Astrocyte (in vitro differentiated cells and primary cell): ENCODE measurements at regions not wholly inside any gene's neighbourhood (a gene's known extent, or its start where the extent isn't known, plus 50 kb on each side); places are given as distances from the start of the nearest gene placed in this dataset.

Experiments
- DNase-seq: peaks from one replicate; pipeline ENCODE4 v3.0.0-alpha.2; 2010; ENCODE audit warnings: low read depth
- FAIRE-seq: peaks from 2 replicates; lab custom pipeline; 2011; peaks lifted over from hg19 to GRCh38; lab: Jason Lieb, UNC
- H2AFZ ChIP-seq: 2 replicates; pipeline ENCODE4 v1.6.0; 2012; ENCODE audit warnings: low read depth, low read length, inconsistent platforms
- H3K27ac ChIP-seq: 2 replicates; pipeline ENCODE4 v1.5.1; 2011; ENCODE audit warnings: low read depth, low read length, inconsistent platforms
- H3K27me3 ChIP-seq: 2 replicates; pipeline ENCODE4 v1.6.0; 2011; ENCODE audit warnings: low read length, inconsistent platforms; ENCODE audit not compliant: insufficient read depth
- H3K36me3 ChIP-seq: 2 replicates; pipeline ENCODE4 v1.5.1; 2011; ENCODE audit warnings: low read length, inconsistent platforms; ENCODE audit not compliant: insufficient read depth
- H3K4me1 ChIP-seq: 2 replicates; pipeline ENCODE4 v1.5.1; 2011; ENCODE audit warnings: low read length, inconsistent platforms; ENCODE audit not compliant: insufficient read depth
- H3K4me2 ChIP-seq: 2 replicates; pipeline ENCODE4 v1.6.0; 2012; ENCODE audit warnings: low read length, inconsistent platforms
- H3K4me3 ChIP-seq: 2 replicates; pipeline ENCODE4 v1.5.1; 2011; ENCODE audit warnings: low read depth, mild to moderate bottlenecking, low read length, inconsistent platforms; ENCODE audit not compliant: insufficient read depth
- H3K79me2 ChIP-seq: 2 replicates; pipeline ENCODE4 v1.6.0; 2012; ENCODE audit warnings: mild to moderate bottlenecking, low read length, inconsistent platforms; ENCODE audit not compliant: insufficient read depth
- H3K9ac ChIP-seq: 2 replicates; pipeline ENCODE4 v1.6.0; 2012; ENCODE audit warnings: mild to moderate bottlenecking, low read length, inconsistent platforms
- H3K9me3 ChIP-seq: 2 replicates; pipeline ENCODE4 v1.5.1; 2012; ENCODE audit warnings: low read depth, mild to moderate bottlenecking, low read length, inconsistent platforms; ENCODE audit not compliant: insufficient read depth
- H4K20me1 ChIP-seq: 2 replicates; pipeline ENCODE4 v1.6.0; 2012; ENCODE audit warnings: low read length, inconsistent platforms; ENCODE audit not compliant: insufficient read depth
- H3K27ac Mint-ChIP-seq: one replicate; pipeline ENCODE4 v1.8.0; 2021; ENCODE audit warnings: mild to moderate bottlenecking, mixed read lengths; ENCODE audit not compliant: unreplicated experiment
- H3K27me3 Mint-ChIP-seq: one replicate; pipeline ENCODE4 v1.8.0; 2021; ENCODE audit warnings: low read depth, mixed read lengths; ENCODE audit not compliant: unreplicated experiment
- H3K36me3 Mint-ChIP-seq: one replicate; pipeline ENCODE4 v1.8.0; 2021; ENCODE audit warnings: low read depth, mixed read lengths; ENCODE audit not compliant: unreplicated experiment
- H3K4me1 Mint-ChIP-seq: one replicate; pipeline ENCODE4 v1.8.0; 2021; ENCODE audit warnings: low read depth, mixed read lengths; ENCODE audit not compliant: unreplicated experiment
- H3K4me3 Mint-ChIP-seq: one replicate; pipeline ENCODE4 v1.8.0; 2021; ENCODE audit warnings: mild to moderate bottlenecking, moderate library complexity, mixed read lengths; ENCODE audit not compliant: unreplicated experiment
- H3K9me3 Mint-ChIP-seq: one replicate; pipeline ENCODE4 v1.8.0; 2021; ENCODE audit warnings: mild to moderate bottlenecking, mixed read lengths; ENCODE audit not compliant: unreplicated experiment
- EZH2 ChIP-seq: IDR thresholded peaks from 2 replicates; pipeline ENCODE4 v1.6.1; 2012; ENCODE audit warnings: mild to moderate bottlenecking, low read length, inconsistent platforms; ENCODE audit not compliant: insufficient read depth
- TF ChIP-seq, protein P1 (sequence below): IDR thresholded peaks from 2 replicates; pipeline ENCODE4 v1.5.1; 2011; ENCODE audit warnings: low read depth, mild to moderate bottlenecking, inconsistent platforms, low read length, moderate library complexity; ENCODE audit not compliant: insufficient read depth

DNA sequence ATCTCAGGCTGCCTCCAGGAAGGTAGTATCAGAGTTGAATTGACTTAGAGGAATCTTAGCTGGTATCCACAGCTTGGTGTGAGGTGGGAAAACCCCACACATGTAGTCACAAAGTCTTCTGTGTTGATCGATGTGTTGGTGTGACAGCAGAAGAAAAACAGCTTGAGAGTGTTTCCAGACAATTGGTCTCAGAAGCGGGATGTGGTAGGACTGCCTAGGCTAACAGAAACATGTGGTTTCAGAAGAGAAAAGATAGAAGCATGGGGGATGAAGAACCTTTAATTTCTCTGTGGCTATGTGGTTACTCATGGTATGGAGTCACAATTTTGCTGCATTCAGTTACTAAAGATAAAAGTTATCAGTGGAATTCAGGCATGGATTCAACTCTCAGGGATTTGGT lies 134.7 kb upstream of the SLITRK5 start:
- Mint-ChIP-seq H3K36me3 (no peaks in the 10 kb centered on the region), H3K9me3 (no peaks in the 10 kb centered on the region), H3K4me3 (no peak overlapping the region), H3K4me1 (peaks cover 20% of the 10 kb centered on the region), H3K27ac (peak overlapping the region; percentile 94), H3K27me3 (no peaks in the 10 kb centered on the region)
- Histone ChIP-seq H3K27ac (no peak overlapping the region), H4K20me1 (no peaks in the 10 kb centered on the region), H3K79me2 (no peaks in the 10 kb centered on the region), H3K9ac (no peak overlapping the region), H3K4me2 (no peak overlapping the region), H3K36me3 (no peaks in the 10 kb centered on the region), H3K9me3 (no peaks in the 10 kb centered on the region), H2AFZ (no peak overlapping the region), H3K4me3 (no peak overlapping the region), H3K27me3 (no peaks in the 10 kb centered on the region), H3K4me1 (no peaks in the 10 kb centered on the region)
- no peak for FAIRE-seq
- peak; percentile 61 for DNase-seq
- TF ChIP-seq, protein P1, sequence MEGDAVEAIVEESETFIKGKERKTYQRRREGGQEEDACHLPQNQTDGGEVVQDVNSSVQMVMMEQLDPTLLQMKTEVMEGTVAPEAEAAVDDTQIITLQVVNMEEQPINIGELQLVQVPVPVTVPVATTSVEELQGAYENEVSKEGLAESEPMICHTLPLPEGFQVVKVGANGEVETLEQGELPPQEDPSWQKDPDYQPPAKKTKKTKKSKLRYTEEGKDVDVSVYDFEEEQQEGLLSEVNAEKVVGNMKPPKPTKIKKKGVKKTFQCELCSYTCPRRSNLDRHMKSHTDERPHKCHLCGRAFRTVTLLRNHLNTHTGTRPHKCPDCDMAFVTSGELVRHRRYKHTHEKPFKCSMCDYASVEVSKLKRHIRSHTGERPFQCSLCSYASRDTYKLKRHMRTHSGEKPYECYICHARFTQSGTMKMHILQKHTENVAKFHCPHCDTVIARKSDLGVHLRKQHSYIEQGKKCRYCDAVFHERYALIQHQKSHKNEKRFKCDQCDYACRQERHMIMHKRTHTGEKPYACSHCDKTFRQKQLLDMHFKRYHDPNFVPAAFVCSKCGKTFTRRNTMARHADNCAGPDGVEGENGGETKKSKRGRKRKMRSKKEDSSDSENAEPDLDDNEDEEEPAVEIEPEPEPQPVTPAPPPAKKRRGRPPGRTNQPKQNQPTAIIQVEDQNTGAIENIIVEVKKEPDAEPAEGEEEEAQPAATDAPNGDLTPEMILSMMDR = no peak
- TF ChIP-seq EZH2 = no peak

DNA sequence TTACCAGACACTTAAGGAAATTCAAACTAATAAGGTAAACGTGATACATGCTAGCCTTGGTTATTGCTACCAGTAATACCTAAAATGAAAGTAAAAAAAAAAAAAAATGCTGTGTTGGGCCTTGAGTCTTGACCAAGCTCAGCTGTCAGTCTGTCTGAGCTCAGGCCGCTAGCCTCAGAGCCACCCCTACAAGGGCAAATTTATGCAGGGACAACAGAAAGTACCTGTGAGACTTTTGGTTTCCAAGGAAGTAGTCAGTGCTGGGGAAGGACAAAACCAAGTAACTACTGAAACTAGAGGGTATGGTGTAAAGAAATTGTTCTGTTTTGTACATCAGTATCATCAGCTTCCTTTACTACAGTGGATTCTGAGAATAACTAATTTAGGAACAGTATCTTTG lies 134.3 kb upstream of the SLITRK5 start:
- Mint-ChIP-seq H3K27me3 (no peaks in the 10 kb centered on the region), H3K27ac (peak overlapping the region; percentile 94), H3K9me3 (no peaks in the 10 kb centered on the region), H3K4me3 (peak overlapping the region; percentile 17), H3K36me3 (no peaks in the 10 kb centered on the region), H3K4me1 (peaks cover 20% of the 10 kb centered on the region)
- no peak for FAIRE-seq
- Histone ChIP-seq H3K4me2 (no peak overlapping the region), H3K9ac (no peak overlapping the region), H2AFZ (no peak overlapping the region), H3K4me3 (no peak overlapping the region), H3K9me3 (no peaks in the 10 kb centered on the region), H3K79me2 (no peaks in the 10 kb centered on the region), H3K27ac (no peak overlapping the region), H3K36me3 (no peaks in the 10 kb centered on the region), H3K4me1 (no peaks in the 10 kb centered on the region), H4K20me1 (no peaks in the 10 kb centered on the region), H3K27me3 (no peaks in the 10 kb centered on the region)
- TF ChIP-seq EZH2 = no peak
- TF ChIP-seq, protein P1 = no peak
- no peak for DNase-seq

DNA sequence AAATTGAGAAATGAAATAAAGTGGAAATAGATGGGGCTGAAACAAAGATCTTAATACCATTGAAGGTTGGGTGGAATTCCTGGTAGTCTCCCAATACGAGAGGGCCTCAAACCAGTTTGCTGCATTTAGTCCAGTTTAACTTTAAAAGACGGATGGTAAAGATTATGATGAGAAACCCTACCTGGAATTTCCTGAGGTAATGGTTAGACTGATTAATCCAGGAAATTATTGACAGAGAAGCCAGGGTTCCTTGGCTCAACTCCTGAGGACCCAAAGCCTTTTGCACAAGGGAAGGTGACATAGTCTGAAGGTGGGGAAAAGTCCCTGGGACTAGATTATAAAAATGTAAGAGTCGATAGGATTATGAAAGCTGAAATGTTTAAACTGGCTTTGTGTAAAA lies 133.2 kb upstream of the SLITRK5 start:
- peaks cover 20% of the 10 kb centered on the region for H3K4me1 Mint-ChIP-seq
- H3K4me2 ChIP-seq = no peak overlapping the region
- no peak overlapping the region for H3K4me3 Mint-ChIP-seq
- no peaks in the 10 kb centered on the region for H3K9me3 ChIP-seq
- no peak overlapping the region for H3K27ac ChIP-seq
- H3K4me3 ChIP-seq = no peak overlapping the region
- no peaks in the 10 kb centered on the region for H3K9me3 Mint-ChIP-seq
- TF ChIP-seq, protein P1 = no peak
- TF ChIP-seq EZH2 = no peak
- no peaks in the 10 kb centered on the region for H3K27me3 ChIP-seq
- DNase-seq (no peak), FAIRE-seq (no peak)
- H3K36me3 Mint-ChIP-seq = no peaks in the 10 kb centered on the region
- no peaks in the 10 kb centered on the region for H3K36me3 ChIP-seq
- H3K4me1 ChIP-seq = no peaks in the 10 kb centered on the region
- H3K27me3 Mint-ChIP-seq = no peaks in the 10 kb centered on the region
- H3K79me2 ChIP-seq = no peaks in the 10 kb centered on the region
- no peak overlapping the region for H3K9ac ChIP-seq
- no peak overlapping the region for H2AFZ ChIP-seq
- no peaks in the 10 kb centered on the region for H4K20me1 ChIP-seq
- H3K27ac Mint-ChIP-seq = peak overlapping the region; percentile 64
